ENCODE measurements at regions not wholly inside any gene's neighbourhood (a gene's known extent, or its start where the extent isn't known, plus 50 kb on each side); places are given as distances from the start of the nearest gene placed in this dataset.

DNA sequence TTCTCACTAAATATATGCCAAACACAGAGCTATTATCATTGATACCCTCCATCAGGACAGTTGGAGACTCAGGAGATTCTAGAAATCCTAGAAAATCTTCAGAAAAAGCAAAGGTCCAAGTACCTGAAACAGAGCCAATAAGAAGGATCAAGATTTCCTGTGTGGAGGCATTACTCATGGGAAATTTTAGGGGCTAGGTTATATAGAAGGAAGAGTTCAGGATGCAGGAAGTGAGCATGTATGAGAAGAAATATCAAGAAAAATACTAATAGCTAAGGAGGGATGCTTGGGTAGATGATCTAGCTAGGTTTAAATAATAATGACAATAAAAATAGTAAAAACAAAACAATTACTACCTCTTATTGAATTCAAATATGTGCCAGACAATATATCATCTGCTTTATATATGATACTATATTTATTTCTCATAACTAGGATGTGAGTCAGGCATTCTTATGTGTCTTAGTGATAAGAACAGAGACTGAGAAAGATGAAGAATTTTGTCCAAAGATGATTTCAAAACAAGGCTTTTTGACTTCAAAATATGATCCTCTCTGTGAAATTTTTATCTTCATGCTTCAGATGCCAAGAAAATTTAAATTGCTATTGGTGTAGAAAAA is 66.4 kb upstream of the HHIP start:
- TF ChIP-seq ZNF660 (CRISPR knock-in tag; IDR thresholded peaks at IDR 0.05; ENCODE audit: borderline replicate concordance, low read depth): no peak
- no peak for TF ChIP-seq ZNF17 (CRISPR knock-in tag; IDR thresholded peaks at IDR 0.05)
- TF ChIP-seq ZNF350 (CRISPR knock-in tag; IDR thresholded peaks at IDR 0.05; ENCODE audit: borderline replicate concordance, low read depth): no peak
